ENCODE measurements at regions not wholly inside any gene's neighbourhood (a gene's known extent, or its start where the extent isn't known, plus 50 kb on each side); places are given as distances from the start of the nearest gene placed in this dataset.

DNA sequence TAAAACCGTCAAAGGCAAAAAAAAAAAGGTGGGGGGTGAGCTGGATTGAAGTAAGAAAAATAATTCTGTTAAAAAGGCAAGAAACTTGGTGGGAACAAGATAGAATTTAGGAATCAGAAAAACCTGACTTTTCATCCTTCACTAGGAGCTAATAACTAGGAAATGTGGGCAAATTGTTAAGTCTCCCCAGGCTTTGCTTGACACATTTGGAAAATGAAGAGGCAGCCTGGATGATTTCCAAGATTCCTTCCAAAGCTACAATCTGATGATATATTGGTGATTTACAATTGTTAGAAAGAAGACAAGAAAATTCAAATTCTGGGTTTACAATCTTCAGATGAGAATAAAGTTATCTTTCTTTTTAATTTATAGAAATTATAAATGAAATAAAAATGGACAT lies 1062.5 kb downstream of the ADGRL3 start:
- Histone ChIP-seq H3K4me1 (ENCODE audit: control insufficient read depth, insufficient read depth, low read length) (no peaks in the 10 kb centered on the region), H4K5ac (ENCODE audit: low read depth, low read length) (no peak overlapping the region), H3K27ac (ENCODE audit: insufficient read depth, low read length) (no peak overlapping the region), H3K9me1 (ENCODE audit: insufficient read depth, low read length) (no peaks in the 10 kb centered on the region), H2AK5ac (ENCODE audit: low read depth, low read length) (no peak overlapping the region), H3K4me2 (ENCODE audit: low read depth, low read length) (no peak overlapping the region), H3K56ac (ENCODE audit: extremely low read depth, insufficient read depth, low read length) (no peak overlapping the region), H2AK9ac (replicated peaks; ENCODE audit: low read depth, low read length, poor library complexity) (no peak overlapping the region), H3K23ac (ENCODE audit: low read depth, low read length) (no peak overlapping the region), H3K9me3 (ENCODE audit: control insufficient read depth, insufficient read depth, low read length) (no peaks in the 10 kb centered on the region; the same call in 1 of the 2 replicates), H4K20me1 (ENCODE audit: insufficient read depth, low read length) (no peaks in the 10 kb centered on the region), H2BK20ac (ENCODE audit: low read depth, low read length) (no peak overlapping the region), H2BK15ac (ENCODE audit: low read depth, low read length) (no peak overlapping the region), H2BK5ac (ENCODE audit: low read depth, low read length, poor library complexity, severe bottlenecking) (no peak overlapping the region), H4K8ac (ENCODE audit: low read depth in 2 of 2, low read length in 2 of 2) (no peak overlapping the region), H3K14ac (replicated peaks; ENCODE audit: low read depth, low read length) (no peak overlapping the region), H2BK120ac (ENCODE audit: low read depth, low read length) (no peak overlapping the region), H3K18ac (ENCODE audit: low read depth, low read length) (no peak overlapping the region), H2AFZ (replicated peaks; ENCODE audit: low read length, poor library complexity) (no peak overlapping the region), H3K36me3 (ENCODE audit: control insufficient read depth, insufficient read depth, low read length) (no peaks in the 10 kb centered on the region), H4K91ac (ENCODE audit: insufficient read depth, low read depth, low read length) (no peak overlapping the region), H3K4me3 (ENCODE audit: insufficient read depth, low read depth, low read length) (no peak overlapping the region), H3K27me3 (ENCODE audit: control insufficient read depth, insufficient read depth, low read length) (no peaks in the 10 kb centered on the region), H3K9ac (ENCODE audit: low read depth, low read length) (no peak overlapping the region), H3K4ac (ENCODE audit: low read depth, low read length) (no peak overlapping the region), H3K79me1 (ENCODE audit: low read depth in 1 of 2, low read length in 2 of 2) (no peaks in the 10 kb centered on the region)
- CTCF ChIA-PET, result no interaction called here
- TF ChIP-seq NFE2L2 (IDR thresholded peaks at IDR 0.05; ENCODE audit: low read depth, low read length), result no peak
- TF ChIP-seq CHD1 (IDR thresholded peaks at IDR 0.05; ENCODE audit: low read depth, low read length), result no peak
- TF ChIP-seq, protein P1, sequence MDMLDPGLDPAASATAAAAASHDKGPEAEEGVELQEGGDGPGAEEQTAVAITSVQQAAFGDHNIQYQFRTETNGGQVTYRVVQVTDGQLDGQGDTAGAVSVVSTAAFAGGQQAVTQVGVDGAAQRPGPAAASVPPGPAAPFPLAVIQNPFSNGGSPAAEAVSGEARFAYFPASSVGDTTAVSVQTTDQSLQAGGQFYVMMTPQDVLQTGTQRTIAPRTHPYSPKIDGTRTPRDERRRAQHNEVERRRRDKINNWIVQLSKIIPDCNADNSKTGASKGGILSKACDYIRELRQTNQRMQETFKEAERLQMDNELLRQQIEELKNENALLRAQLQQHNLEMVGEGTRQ (IDR thresholded peaks at IDR 0.05; ENCODE audit: low read depth, low read length), result no peak
- TF ChIP-seq BHLHE40 (IDR thresholded peaks at IDR 0.05; ENCODE audit: low read depth, low read length), result no peak
- TF ChIP-seq, protein P2, sequence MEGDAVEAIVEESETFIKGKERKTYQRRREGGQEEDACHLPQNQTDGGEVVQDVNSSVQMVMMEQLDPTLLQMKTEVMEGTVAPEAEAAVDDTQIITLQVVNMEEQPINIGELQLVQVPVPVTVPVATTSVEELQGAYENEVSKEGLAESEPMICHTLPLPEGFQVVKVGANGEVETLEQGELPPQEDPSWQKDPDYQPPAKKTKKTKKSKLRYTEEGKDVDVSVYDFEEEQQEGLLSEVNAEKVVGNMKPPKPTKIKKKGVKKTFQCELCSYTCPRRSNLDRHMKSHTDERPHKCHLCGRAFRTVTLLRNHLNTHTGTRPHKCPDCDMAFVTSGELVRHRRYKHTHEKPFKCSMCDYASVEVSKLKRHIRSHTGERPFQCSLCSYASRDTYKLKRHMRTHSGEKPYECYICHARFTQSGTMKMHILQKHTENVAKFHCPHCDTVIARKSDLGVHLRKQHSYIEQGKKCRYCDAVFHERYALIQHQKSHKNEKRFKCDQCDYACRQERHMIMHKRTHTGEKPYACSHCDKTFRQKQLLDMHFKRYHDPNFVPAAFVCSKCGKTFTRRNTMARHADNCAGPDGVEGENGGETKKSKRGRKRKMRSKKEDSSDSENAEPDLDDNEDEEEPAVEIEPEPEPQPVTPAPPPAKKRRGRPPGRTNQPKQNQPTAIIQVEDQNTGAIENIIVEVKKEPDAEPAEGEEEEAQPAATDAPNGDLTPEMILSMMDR (conservative IDR thresholded peaks at IDR 0.05; ENCODE audit: low read depth, low read length), result no peak
- TF ChIP-seq CEBPB (IDR thresholded peaks at IDR 0.05; ENCODE audit: low read depth, low read length), result no peak
- no CpG with 5 or more reads among the region's 1 CpG for WGBS, 2 experiments (ENCODE audit: extremely low coverage in 2 of 2, insufficient read length in 1 of 2)
- dilution Hi-C loops (cut with HindIII; ENCODE audit: low sequenced_read_pairs, unreplicated experiment) (no loop called here), in situ Hi-C loops (cut with MboI; ENCODE audit: low sequenced_read_pairs) (no loop called here), intact Hi-C loops (cut with micrococcal nuclease) (no loop called here)
- POLR2A ChIA-PET (ENCODE audit: unreplicated experiment), result interaction anchor here (0.7 kb wide), 1 partner anchor 14 kb away, joined by 5 read pairs; no protein-coding TSS in a partner anchor
- ATAC-seq (ENCODE audit: low read depth), result no peak
- DNase-seq, result no peak
- BruUV-seq (replicated peaks), result no TSS peak

Measured in IMR-90 (cell line).